ENCODE measurements at regions not wholly inside any gene's neighbourhood (a gene's known extent, or its start where the extent isn't known, plus 50 kb on each side); places are given as distances from the start of the nearest gene placed in this dataset.

GRCh38 chr4:95779447-95779846, 60.4 kb upstream of the PDHA2 start:
- ChIA-PET RAD21 (ENCODE audit: unreplicated experiment) (no interaction called here), CTCF (no interaction called here), SMC1A (ENCODE audit: uncharacterized antibody, unreplicated experiment) (no interaction called here), POLR2A (no interaction called here)
- H3K27me3 ChIP-seq (replicated peaks in 1 of 2; ENCODE audit: control insufficient read depth in 2 of 2, insufficient read depth in 2 of 2, low read length in 1 of 2), result no peaks in the 10 kb centered on the region
- no peak for DNase-seq (ENCODE audit: low read depth, low spot score)
- ATAC-seq, result no peak
- WGBS (ENCODE audit: insufficient coverage, insufficient replicate concordance, low lambda C conversion rate, missing lambda C conversion rate), result 7% methylated on average over 1 of the region's 1 CpG
- no peak for TF ChIP-seq FOXK2 (IDR thresholded peaks at IDR 0.05)
- TF ChIP-seq RFX5 (IDR thresholded peaks at IDR 0.05; ENCODE audit: low read depth, low read length), result no peak
- no peak for TF ChIP-seq ASH2L (IDR thresholded peaks at IDR 0.05; ENCODE audit: borderline replicate concordance, low read depth)
- TF ChIP-seq EED (IDR thresholded peaks at IDR 0.05; ENCODE audit: low read depth), result no peak
- no peak for TF ChIP-seq EZH2 (IDR thresholded peaks at IDR 0.05; ENCODE audit: borderline replicate concordance, control insufficient read depth, low read depth, low read length)
- TF ChIP-seq IKZF2 (IDR thresholded peaks at IDR 0.05), result no peak
- TF ChIP-seq SREBF2 (IDR thresholded peaks at IDR 0.05; ENCODE audit: low read length), result no peak
- TF ChIP-seq ELK1 (IDR thresholded peaks at IDR 0.05; ENCODE audit: low read depth, low read length), result no peak
- TF ChIP-seq NR2C2 (IDR thresholded peaks at IDR 0.05; ENCODE audit: borderline replicate concordance, control insufficient read depth, insufficient read length, low read depth), result no peak
- TF ChIP-seq, protein P1, sequence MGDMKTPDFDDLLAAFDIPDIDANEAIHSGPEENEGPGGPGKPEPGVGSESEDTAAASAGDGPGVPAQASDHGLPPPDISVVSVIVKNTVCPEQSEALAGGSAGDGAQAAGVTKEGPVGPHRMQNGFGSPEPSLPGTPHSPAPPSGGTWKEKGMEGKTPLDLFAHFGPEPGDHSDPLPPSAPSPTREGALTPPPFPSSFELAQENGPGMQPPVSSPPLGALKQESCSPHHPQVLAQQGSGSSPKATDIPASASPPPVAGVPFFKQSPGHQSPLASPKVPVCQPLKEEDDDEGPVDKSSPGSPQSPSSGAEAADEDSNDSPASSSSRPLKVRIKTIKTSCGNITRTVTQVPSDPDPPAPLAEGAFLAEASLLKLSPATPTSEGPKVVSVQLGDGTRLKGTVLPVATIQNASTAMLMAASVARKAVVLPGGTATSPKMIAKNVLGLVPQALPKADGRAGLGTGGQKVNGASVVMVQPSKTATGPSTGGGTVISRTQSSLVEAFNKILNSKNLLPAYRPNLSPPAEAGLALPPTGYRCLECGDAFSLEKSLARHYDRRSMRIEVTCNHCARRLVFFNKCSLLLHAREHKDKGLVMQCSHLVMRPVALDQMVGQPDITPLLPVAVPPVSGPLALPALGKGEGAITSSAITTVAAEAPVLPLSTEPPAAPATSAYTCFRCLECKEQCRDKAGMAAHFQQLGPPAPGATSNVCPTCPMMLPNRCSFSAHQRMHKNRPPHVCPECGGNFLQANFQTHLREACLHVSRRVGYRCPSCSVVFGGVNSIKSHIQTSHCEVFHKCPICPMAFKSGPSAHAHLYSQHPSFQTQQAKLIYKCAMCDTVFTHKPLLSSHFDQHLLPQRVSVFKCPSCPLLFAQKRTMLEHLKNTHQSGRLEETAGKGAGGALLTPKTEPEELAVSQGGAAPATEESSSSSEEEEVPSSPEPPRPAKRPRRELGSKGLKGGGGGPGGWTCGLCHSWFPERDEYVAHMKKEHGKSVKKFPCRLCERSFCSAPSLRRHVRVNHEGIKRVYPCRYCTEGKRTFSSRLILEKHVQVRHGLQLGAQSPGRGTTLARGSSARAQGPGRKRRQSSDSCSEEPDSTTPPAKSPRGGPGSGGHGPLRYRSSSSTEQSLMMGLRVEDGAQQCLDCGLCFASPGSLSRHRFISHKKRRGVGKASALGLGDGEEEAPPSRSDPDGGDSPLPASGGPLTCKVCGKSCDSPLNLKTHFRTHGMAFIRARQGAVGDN (IDR thresholded peaks at IDR 0.05), result no peak
- TF ChIP-seq MTA3 (IDR thresholded peaks at IDR 0.05; ENCODE audit: borderline replicate concordance, low read length), result no peak
- no peak for TF ChIP-seq ZNF622 (IDR thresholded peaks at IDR 0.05)
- TF ChIP-seq JUND (IDR thresholded peaks at IDR 0.05; ENCODE audit: low read depth, low read length), result no peak
- TF ChIP-seq ESRRA (IDR thresholded peaks at IDR 0.05; ENCODE audit: low read length), result no peak
- no peak for TF ChIP-seq ZNF207 (IDR thresholded peaks at IDR 0.05; ENCODE audit: borderline replicate concordance)
- no peak for TF ChIP-seq SIX5 (IDR thresholded peaks at IDR 0.05; ENCODE audit: low read depth, low read length, severe bottlenecking)
- TF ChIP-seq NFIC (IDR thresholded peaks at IDR 0.05; ENCODE audit: low read depth, low read length), result no peak
- no peak for TF ChIP-seq CBX5 (IDR thresholded peaks at IDR 0.05; ENCODE audit: low read depth)
- no peak for TF ChIP-seq ZBTB11 (CRISPR knock-in tag; IDR thresholded peaks at IDR 0.05)
- in situ Hi-C loops (cut with MboI), result no loop called here
- BruUV-seq (replicated peaks), result no TSS peak
- H3K9ac ChIP-seq (ENCODE audit: control insufficient read depth, insufficient read depth, low read length), result no peak overlapping the region
- H3K79me2 ChIP-seq (ENCODE audit: control insufficient read depth, insufficient read depth, low read length), result no peaks in the 10 kb centered on the region
- no peak overlapping the region for H2AFZ ChIP-seq (ENCODE audit: control insufficient read depth, low read depth, low read length)
- H3K4me1 ChIP-seq (ENCODE audit: control insufficient read depth, insufficient read depth, low read length), result no peaks in the 10 kb centered on the region
- no peaks in the 10 kb centered on the region for H3K36me3 ChIP-seq (ENCODE audit: control insufficient read depth in 2 of 2, insufficient read depth in 2 of 2, low read length in 1 of 2)
- H4K20me1 ChIP-seq (ENCODE audit: control insufficient read depth, insufficient read depth), result no peaks in the 10 kb centered on the region
- H3K27ac ChIP-seq (ENCODE audit: control insufficient read depth, insufficient read depth), result no peak overlapping the region
- intact Hi-C loops (cut with micrococcal nuclease; ENCODE audit: unreplicated experiment), result no loop called here
- no peak overlapping the region for H3K4me2 ChIP-seq (ENCODE audit: control insufficient read depth, insufficient read depth)
- FAIRE-seq, result no peak
- H3K9me3 ChIP-seq (replicated peaks; ENCODE audit: control insufficient read depth, insufficient read depth, low read length), result no peaks in the 10 kb centered on the region
- H3K4me3 ChIP-seq, result no peak overlapping the region

Measured in GM12878 (cell line).